ENCODE measurements at regions not wholly inside any gene's neighbourhood (a gene's known extent, or its start where the extent isn't known, plus 50 kb on each side); places are given as distances from the start of the nearest gene placed in this dataset.

DNA sequence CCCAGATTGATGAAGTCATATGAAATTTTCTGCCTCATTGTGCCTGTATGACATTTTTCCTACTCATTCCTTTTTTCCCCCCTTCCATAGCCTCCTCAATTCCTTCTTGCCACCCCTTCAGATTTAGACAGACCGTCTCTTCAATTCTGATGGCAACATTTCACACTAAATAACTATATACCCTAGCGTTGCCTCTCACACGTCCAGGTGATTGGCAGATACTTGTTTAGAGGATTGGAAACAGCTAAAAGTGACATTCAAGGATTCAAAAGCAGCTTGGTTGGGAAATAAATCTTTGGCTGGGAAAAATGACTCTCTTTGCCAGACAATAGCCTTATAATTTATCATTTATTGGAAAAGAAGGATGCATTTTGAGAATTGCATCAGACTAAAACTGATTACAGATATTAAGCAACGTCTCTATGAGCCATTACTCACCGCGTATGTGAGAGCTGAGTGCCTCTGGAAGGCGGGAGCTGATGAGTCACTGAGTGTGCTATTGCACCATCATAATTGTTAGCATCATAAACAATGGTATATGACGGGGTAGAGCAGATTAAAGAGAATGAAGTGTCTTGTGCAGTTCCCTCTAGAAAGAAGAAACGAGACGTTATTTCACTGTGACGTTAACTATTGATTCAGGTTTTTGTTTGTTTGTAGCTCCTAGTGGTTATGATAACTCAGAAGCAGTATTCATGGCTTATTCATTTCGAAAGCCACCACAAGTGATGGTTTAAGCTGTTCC lies 61.1 kb upstream of the FAM216B start:
- no peak overlapping the region for H3K4me3 ChIP-seq
- H3K9me3 ChIP-seq (ENCODE audit: low read depth): no peaks in the 10 kb centered on the region
- WGBS (ENCODE audit: low lambda C conversion rate, missing lambda C conversion rate): 55% methylated on average over 12 of the region's 12 CpGs
- TF ChIP-seq CTCF (IDR thresholded peaks at IDR 0.05; ENCODE audit: poor library complexity) (no peak), EZH2 (IDR thresholded peaks at IDR 0.05; ENCODE audit: borderline replicate concordance) (no peak), EZH2phosphoT487 (IDR thresholded peaks at IDR 0.05; ENCODE audit: low read depth, severe bottlenecking, unreplicated experiment) (no peak)
- no peaks in the 10 kb centered on the region for H3K9me2 ChIP-seq (replicated peaks; ENCODE audit: insufficient read depth)
- H3K27me3 ChIP-seq: no peaks in the 10 kb centered on the region
- H3K4me1 ChIP-seq (ENCODE audit: insufficient read depth): peaks cover 5% of the 10 kb centered on the region
- no peaks in the 10 kb centered on the region for H3K79me2 ChIP-seq
- peak overlapping the region; percentile 39 for H3K4me2 ChIP-seq
- H4K20me1 ChIP-seq (ENCODE audit: insufficient read depth, poor library complexity, severe bottlenecking): no peaks in the 10 kb centered on the region
- DNase-seq (ENCODE audit: low spot score): peak; percentile 86
- no peak overlapping the region for H2AFZ ChIP-seq
- peak overlapping the region; percentile 71 for H3K27ac ChIP-seq
- H3K36me3 ChIP-seq (replicated peaks; ENCODE audit: insufficient read depth, low read depth): no peaks in the 10 kb centered on the region

- Histone ChIP-seq H4K20me1 (ENCODE audit: insufficient read depth, poor library complexity, severe bottlenecking) (no peaks in the 10 kb centered on the region), H3K9me2 (replicated peaks; ENCODE audit: insufficient read depth) (no peaks in the 10 kb centered on the region), H2AFZ (no peak overlapping the region), H3K4me1 (ENCODE audit: insufficient read depth) (peaks cover 5% of the 10 kb centered on the region), H3K36me3 (replicated peaks; ENCODE audit: insufficient read depth, low read depth) (no peaks in the 10 kb centered on the region), H3K4me3 (no peak overlapping the region), H3K27me3 (no peaks in the 10 kb centered on the region), H3K79me2 (no peaks in the 10 kb centered on the region), H3K27ac (peak overlapping the region; percentile 71), H3K9me3 (ENCODE audit: low read depth) (no peaks in the 10 kb centered on the region), H3K4me2 (peak overlapping the region; percentile 39)
- WGBS (ENCODE audit: low lambda C conversion rate, missing lambda C conversion rate): 49% methylated on average over 2 of the region's 2 CpGs
- TF ChIP-seq EZH2 (IDR thresholded peaks at IDR 0.05; ENCODE audit: borderline replicate concordance): no peak
- TF ChIP-seq EZH2phosphoT487 (IDR thresholded peaks at IDR 0.05; ENCODE audit: low read depth, severe bottlenecking, unreplicated experiment): no peak
- TF ChIP-seq CTCF (IDR thresholded peaks at IDR 0.05; ENCODE audit: poor library complexity): no peak
- DNase-seq (ENCODE audit: low spot score): no peak
Measured at GRCh38 chr13:42720858-42721219, 60.5 kb upstream of the FAM216B start.

GRCh38 chr13:42722883-42723539 lies 58.4 kb upstream of the FAM216B start:
- no peaks in the 10 kb centered on the region for H3K27me3 ChIP-seq
- no peak for DNase-seq (ENCODE audit: low spot score)
- TF ChIP-seq EZH2 (IDR thresholded peaks at IDR 0.05; ENCODE audit: borderline replicate concordance) (no peak), CTCF (IDR thresholded peaks at IDR 0.05; ENCODE audit: poor library complexity) (no peak), EZH2phosphoT487 (IDR thresholded peaks at IDR 0.05; ENCODE audit: low read depth, severe bottlenecking, unreplicated experiment) (no peak)
- no peak overlapping the region for H3K4me3 ChIP-seq
- no peaks in the 10 kb centered on the region for H3K9me2 ChIP-seq (replicated peaks; ENCODE audit: insufficient read depth)
- no peak overlapping the region for H3K27ac ChIP-seq
- H3K9me3 ChIP-seq (ENCODE audit: low read depth): no peaks in the 10 kb centered on the region
- H3K4me2 ChIP-seq: no peak overlapping the region
- H2AFZ ChIP-seq: no peak overlapping the region
- H3K79me2 ChIP-seq: no peaks in the 10 kb centered on the region
- H4K20me1 ChIP-seq (ENCODE audit: insufficient read depth, poor library complexity, severe bottlenecking): no peaks in the 10 kb centered on the region
- WGBS (ENCODE audit: low lambda C conversion rate, missing lambda C conversion rate): 93% methylated on average over 4 of the region's 4 CpGs
- H3K4me1 ChIP-seq (ENCODE audit: insufficient read depth): peaks cover 5% of the 10 kb centered on the region
- no peaks in the 10 kb centered on the region for H3K36me3 ChIP-seq (replicated peaks; ENCODE audit: insufficient read depth, low read depth)
